Uterus (tissue), 2 donors: ENCODE measurements at regions not wholly inside any gene's neighbourhood (a gene's known extent, or its start where the extent isn't known, plus 50 kb on each side); places are given as distances from the start of the nearest gene placed in this dataset.

Experiments used
- CTCF ChIP-seq, 4 experiments: fragments of 200-600 bp in 2 of 4; fragments of 450-650 bp in 2 of 4; sonication (generic) in 2 of 4; IDR thresholded peaks; one replicate each; pipeline ENCODE4 v1.5.1; 2016 to 2019; ENCODE audit warnings: antibody characterized with exemption in 4 of 4, mild to moderate bottlenecking in 2 of 4, moderate library complexity in 1 of 4
- POLR2A ChIP-seq, 2 donors: fragments of 450-650 bp; IDR thresholded peaks; one replicate each; pipeline ENCODE4 v1.6.1; 2016; ENCODE audit warnings: antibody characterized with exemption in 2 of 2, mild to moderate bottlenecking in 1 of 2, moderate library complexity in 1 of 2

GRCh38 chr22:49258107-49259010 is 569.3 kb downstream of the BRD1 start:
- TF ChIP-seq CTCF (IDR thresholded peaks at IDR 0.05) (no peak), POLR2A (IDR thresholded peaks at IDR 0.05) (no peak)
